Spleen (tissue), 7 donors: ENCODE measurements at regions not wholly inside any gene's neighbourhood (a gene's known extent, or its start where the extent isn't known, plus 50 kb on each side); places are given as distances from the start of the nearest gene placed in this dataset.

Source experiments
- POLR2A ChIP-seq, 3 donors: fragments of 450-650 bp; IDR thresholded peaks; one replicate each; pipeline ENCODE4 v1.5.1; 2017; ENCODE audit warnings: antibody characterized with exemption in 3 of 3, mild to moderate bottlenecking in 1 of 3
- TF ChIP-seq, protein P1 (sequence below), 11 experiments: fragments of 200-600 bp in 7 of 11; fragments of 450-650 bp in 4 of 11; sonication (generic) in 4 of 11; IDR thresholded peaks in 8 of 11; conservative IDR thresholded peaks in 3 of 11; 1 replicate in 7 of 11; 2 replicates in 4 of 11; pipeline versions ENCODE4 v1.4.0 to v1.8.0; 2016 to 2021; ENCODE audit warnings: antibody characterized with exemption in 11 of 11, inconsistent platforms in 4 of 11, mild to moderate bottlenecking in 1 of 11
- donor health status: DM: no; HTN: no; CAD: no; lungs with moderate emphysema.
- donor health status: DM: no; HTN: no; CAD: no.
- donor health status: DM: no; HTN: no; CAD: no.

DNA sequence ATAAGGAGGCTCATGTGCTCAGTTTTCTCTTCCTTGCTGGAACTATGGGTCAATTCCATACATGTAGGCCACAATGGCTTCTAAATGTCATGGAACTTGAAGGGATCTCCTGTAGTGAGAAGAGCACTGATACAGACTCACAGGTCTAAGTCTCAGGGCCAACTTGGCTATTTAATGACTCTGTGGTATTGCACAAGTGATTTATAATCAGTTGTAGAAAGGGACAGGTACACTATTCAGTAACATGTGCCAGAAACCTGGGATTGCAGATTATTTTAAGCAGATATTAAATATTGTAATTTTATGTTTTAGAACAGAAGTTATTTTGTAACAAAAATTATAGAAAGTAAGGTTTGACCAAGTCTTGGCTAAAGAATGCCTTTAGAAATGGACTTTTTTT lies 241.5 kb upstream of the PIK3R1 start:
- TF ChIP-seq, protein P1, sequence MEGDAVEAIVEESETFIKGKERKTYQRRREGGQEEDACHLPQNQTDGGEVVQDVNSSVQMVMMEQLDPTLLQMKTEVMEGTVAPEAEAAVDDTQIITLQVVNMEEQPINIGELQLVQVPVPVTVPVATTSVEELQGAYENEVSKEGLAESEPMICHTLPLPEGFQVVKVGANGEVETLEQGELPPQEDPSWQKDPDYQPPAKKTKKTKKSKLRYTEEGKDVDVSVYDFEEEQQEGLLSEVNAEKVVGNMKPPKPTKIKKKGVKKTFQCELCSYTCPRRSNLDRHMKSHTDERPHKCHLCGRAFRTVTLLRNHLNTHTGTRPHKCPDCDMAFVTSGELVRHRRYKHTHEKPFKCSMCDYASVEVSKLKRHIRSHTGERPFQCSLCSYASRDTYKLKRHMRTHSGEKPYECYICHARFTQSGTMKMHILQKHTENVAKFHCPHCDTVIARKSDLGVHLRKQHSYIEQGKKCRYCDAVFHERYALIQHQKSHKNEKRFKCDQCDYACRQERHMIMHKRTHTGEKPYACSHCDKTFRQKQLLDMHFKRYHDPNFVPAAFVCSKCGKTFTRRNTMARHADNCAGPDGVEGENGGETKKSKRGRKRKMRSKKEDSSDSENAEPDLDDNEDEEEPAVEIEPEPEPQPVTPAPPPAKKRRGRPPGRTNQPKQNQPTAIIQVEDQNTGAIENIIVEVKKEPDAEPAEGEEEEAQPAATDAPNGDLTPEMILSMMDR (IDR thresholded peaks at IDR 0.05 in 8 of 11, conservative IDR thresholded peaks at IDR 0.05 in 3 of 11), result no peak
- TF ChIP-seq POLR2A (IDR thresholded peaks at IDR 0.05), result no peak
